Parathyroid adenoma (tissue), 2 donors: ENCODE measurements at regions not wholly inside any gene's neighbourhood (a gene's known extent, or its start where the extent isn't known, plus 50 kb on each side); places are given as distances from the start of the nearest gene placed in this dataset.
"Not testable (repeated sequence)": the region's sequence is repeated elsewhere in the genome, so short reads cannot be mapped to it uniquely, and the experiment has no call there.

Source experiments
- H2AFZ ChIP-seq: fragments of 300-600 bp; sonication (generic); one replicate; pipeline ENCODE4 v1.7.0; 2017; ENCODE audit warnings: antibody characterized with exemption, mild to moderate bottlenecking
- H3K27ac ChIP-seq: fragments of 300-600 bp; sonication (generic); one replicate; pipeline ENCODE4 v1.7.0; 2017
- H3K27me3 ChIP-seq: fragments of 300-600 bp; sonication (generic); one replicate; pipeline ENCODE4 v1.7.0; 2017; ENCODE audit warnings: low read length; ENCODE audit not compliant: control insufficient read depth, insufficient read depth
- H3K36me3 ChIP-seq: fragments of 300-600 bp; sonication (generic); one replicate; pipeline ENCODE4 v1.7.0; 2017; ENCODE audit warnings: low read length; ENCODE audit not compliant: control insufficient read depth, insufficient read depth
- H3K4me1 ChIP-seq: fragments of 300-600 bp; sonication (generic); one replicate; pipeline ENCODE4 v1.7.0; 2017; ENCODE audit warnings: control low read depth
- H3K4me2 ChIP-seq: fragments of 300-600 bp; sonication (generic); one replicate; pipeline ENCODE4 v1.7.0; 2017; ENCODE audit warnings: low read length
- H3K4me3 ChIP-seq: fragments of 300-600 bp; sonication (generic); one replicate; pipeline ENCODE4 v1.7.0; 2017; ENCODE audit warnings: low read depth, low read length
- H3K79me2 ChIP-seq: fragments of 300-600 bp; sonication (generic); one replicate; pipeline ENCODE4 v1.7.0; 2017; ENCODE audit warnings: control low read depth
- H3K9ac ChIP-seq: fragments of 300-600 bp; sonication (generic); one replicate; pipeline ENCODE4 v1.7.0; 2017; ENCODE audit warnings: mild to moderate bottlenecking
- H3K9me3 ChIP-seq: fragments of 300-600 bp; sonication (generic); one replicate; pipeline ENCODE4 v1.7.0; 2017; ENCODE audit warnings: low read length; ENCODE audit not compliant: control insufficient read depth
- donor health status: primary hyperparathyroidism.

DNA sequence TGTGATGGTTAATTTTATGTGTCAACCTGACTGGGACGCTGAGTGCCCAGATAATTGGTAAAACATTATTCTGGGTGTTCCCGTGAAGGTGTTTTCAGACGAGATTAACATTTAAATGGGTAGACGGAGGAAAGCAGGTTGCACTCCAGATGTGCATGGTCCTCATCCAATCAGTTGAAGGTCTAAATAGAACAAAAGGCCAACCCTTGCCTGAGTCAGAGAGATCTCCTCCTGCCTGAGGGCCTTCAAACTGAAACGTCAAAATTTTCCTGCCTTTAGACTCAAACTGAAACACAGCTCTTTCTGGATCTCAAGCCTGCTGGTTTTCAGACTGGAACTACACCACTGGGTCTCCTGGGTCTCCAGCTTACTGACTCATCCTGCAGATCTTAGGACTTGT, 73.5 kb downstream of the NPIPA8 start:
- not testable (repeated sequence) for H3K4me1 ChIP-seq, H3K4me3 ChIP-seq, H3K9me3 ChIP-seq

GRCh38 chr16:18261848-18262247, 74.7 kb downstream of the NPIPA8 start:
- not testable (repeated sequence) for H3K36me3 ChIP-seq, H3K79me2 ChIP-seq, H3K9me3 ChIP-seq, H3K4me2 ChIP-seq, H3K4me3 ChIP-seq, H3K4me1 ChIP-seq, H2AFZ ChIP-seq, H3K27ac ChIP-seq, H3K9ac ChIP-seq, H3K27me3 ChIP-seq

More for the DNA sequence above, 73.5 kb downstream of the NPIPA8 start:
- H3K27me3 ChIP-seq, H3K79me2 ChIP-seq, H3K9ac ChIP-seq, H3K36me3 ChIP-seq, H3K27ac ChIP-seq, H2AFZ ChIP-seq, H3K4me2 ChIP-seq: not testable (repeated sequence)

DNA sequence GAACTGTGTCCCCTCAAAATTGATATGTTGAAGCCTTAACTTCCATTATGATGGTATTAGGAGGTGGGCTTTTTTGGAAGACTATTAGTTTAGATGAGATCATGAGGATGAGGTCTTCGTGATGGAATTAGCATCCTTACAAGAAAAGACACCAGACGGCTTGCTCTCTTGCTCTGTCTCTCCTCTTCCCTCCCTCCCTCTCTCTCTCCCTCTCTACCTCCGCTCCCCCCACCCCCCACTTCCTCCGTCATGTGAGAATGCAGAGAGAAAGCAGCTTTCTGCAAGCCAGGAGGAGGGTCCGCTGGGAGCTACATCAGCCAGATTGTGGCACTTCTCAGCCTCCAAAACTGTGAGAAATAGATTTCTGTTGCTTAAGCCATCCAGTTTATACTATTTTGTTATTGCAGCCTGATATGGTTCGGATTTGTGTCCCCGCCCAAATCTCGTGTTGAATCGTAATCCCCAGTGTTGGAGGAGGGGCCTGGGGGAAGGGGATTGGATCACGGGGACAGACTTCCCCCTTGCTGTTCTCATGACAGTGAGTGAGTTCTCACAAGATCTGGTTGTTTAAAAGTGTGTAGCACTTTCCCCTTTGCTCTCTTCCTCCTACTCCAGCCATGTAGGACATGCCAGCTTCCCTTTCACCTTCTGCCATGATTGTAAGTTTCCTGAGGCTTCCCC, 76.9 kb downstream of the NPIPA8 start:
- H3K36me3 ChIP-seq, H3K27ac ChIP-seq, H3K9me3 ChIP-seq: not testable (repeated sequence)

DNA sequence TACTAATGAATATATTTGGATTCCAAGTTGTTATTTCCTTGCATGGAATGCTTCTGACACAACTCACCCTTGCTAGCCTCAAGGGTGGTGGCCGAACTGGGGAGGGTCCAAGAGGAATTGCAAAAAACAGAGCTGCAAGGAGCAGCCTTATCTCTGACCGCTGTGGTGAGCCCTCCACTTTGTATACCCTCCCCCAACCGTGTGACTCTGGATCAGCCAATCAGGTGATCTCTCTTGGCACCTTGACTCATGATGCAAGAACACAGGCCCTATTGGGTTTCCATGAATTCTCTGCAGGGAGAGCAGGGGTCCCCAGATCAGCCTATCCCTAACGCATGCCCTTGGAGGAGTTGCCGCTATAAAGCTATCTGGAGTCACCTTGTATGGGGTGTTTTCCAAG, 83.6 kb downstream of the NPIPA8 start:
- H3K4me1 ChIP-seq, H3K9me3 ChIP-seq, H3K4me3 ChIP-seq, H2AFZ ChIP-seq, H3K9ac ChIP-seq, H3K27me3 ChIP-seq, H3K36me3 ChIP-seq, H3K27ac ChIP-seq, H3K4me2 ChIP-seq, H3K79me2 ChIP-seq: not testable (repeated sequence)

More for the DNA sequence above, 76.9 kb downstream of the NPIPA8 start:
- H3K79me2 ChIP-seq, H3K4me1 ChIP-seq, H3K9ac ChIP-seq, H2AFZ ChIP-seq, H3K4me2 ChIP-seq, H3K27me3 ChIP-seq, H3K4me3 ChIP-seq: not testable (repeated sequence)

GRCh38 chr16:18230505-18230904, 106.0 kb downstream of the NPIPA8 start:
- H3K27me3 ChIP-seq, H2AFZ ChIP-seq, H3K4me3 ChIP-seq, H3K79me2 ChIP-seq, H3K9me3 ChIP-seq, H3K4me2 ChIP-seq, H3K36me3 ChIP-seq, H3K27ac ChIP-seq, H3K4me1 ChIP-seq, H3K9ac ChIP-seq: not testable (repeated sequence)

GRCh38 chr16:18222054-18223009, 114.2 kb downstream of the NPIPA8 start:
- H2AFZ ChIP-seq, H3K4me1 ChIP-seq, H3K79me2 ChIP-seq, H3K9me3 ChIP-seq, H3K9ac ChIP-seq, H3K36me3 ChIP-seq, H3K27ac ChIP-seq, H3K4me3 ChIP-seq, H3K27me3 ChIP-seq, H3K4me2 ChIP-seq: not testable (repeated sequence)

DNA sequence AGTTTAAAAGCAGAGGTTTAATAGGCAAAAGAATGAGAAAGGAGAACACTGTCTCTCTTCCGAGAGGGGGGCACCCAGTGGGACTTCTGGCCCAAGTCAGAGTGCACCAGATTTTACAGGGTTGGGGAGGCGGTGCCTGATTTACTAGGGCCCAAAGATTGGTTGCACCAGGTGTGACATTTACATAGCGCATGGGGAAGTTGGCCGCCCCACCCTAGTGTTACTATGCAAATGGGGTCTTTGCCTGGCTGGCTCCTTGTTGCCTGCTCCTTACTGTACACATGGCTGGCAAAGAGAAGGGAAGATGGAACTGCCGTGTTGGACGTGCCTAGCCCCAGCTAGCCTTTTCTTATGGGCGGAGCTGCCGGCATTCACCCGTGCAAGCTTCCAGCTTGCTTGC, 118.8 kb downstream of the NPIPA8 start:
- H3K9ac ChIP-seq, H3K4me2 ChIP-seq, H3K27me3 ChIP-seq, H3K36me3 ChIP-seq, H2AFZ ChIP-seq, H3K4me1 ChIP-seq, H3K9me3 ChIP-seq, H3K79me2 ChIP-seq, H3K4me3 ChIP-seq: not testable (repeated sequence)
- peak overlapping the region; percentile 56 for H3K27ac ChIP-seq

GRCh38 chr16:18216814-18217213, 119.7 kb downstream of the NPIPA8 start:
- not testable (repeated sequence) for H3K4me2 ChIP-seq, H3K9ac ChIP-seq, H3K4me3 ChIP-seq, H3K79me2 ChIP-seq, H3K9me3 ChIP-seq, H3K36me3 ChIP-seq, H3K27me3 ChIP-seq, H3K4me1 ChIP-seq
- peak overlapping the region; percentile 64 for H2AFZ ChIP-seq
- peak overlapping the region; percentile 56 for H3K27ac ChIP-seq

DNA sequence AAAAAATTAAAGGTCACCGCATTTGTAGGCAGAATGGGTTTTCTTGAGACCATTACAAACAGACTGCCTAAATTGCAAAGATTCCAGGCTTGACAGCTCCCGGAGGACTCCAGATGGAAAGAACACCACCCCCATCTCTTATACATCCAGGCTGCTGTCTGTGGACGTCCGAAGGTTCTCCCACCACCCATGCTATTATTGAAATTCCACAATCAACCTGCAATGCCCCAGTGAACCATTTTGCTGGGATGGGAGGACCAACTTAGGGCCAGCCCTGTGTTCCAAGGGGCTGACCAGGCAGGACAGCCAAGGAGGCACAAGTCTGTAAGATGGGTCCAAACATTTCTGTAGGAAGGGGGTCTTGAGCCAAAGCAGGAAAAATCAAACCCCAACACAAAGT, 122.7 kb downstream of the NPIPA8 start:
- H3K27me3 ChIP-seq, H3K79me2 ChIP-seq, H3K4me2 ChIP-seq, H3K9ac ChIP-seq, H3K27ac ChIP-seq, H3K4me1 ChIP-seq, H3K36me3 ChIP-seq, H3K9me3 ChIP-seq, H3K4me3 ChIP-seq, H2AFZ ChIP-seq: not testable (repeated sequence)

- not testable (repeated sequence) for H2AFZ ChIP-seq
These were observed 125.0 kb downstream of the NPIPA8 start for GRCh38 chr16:18211505-18211904.

DNA sequence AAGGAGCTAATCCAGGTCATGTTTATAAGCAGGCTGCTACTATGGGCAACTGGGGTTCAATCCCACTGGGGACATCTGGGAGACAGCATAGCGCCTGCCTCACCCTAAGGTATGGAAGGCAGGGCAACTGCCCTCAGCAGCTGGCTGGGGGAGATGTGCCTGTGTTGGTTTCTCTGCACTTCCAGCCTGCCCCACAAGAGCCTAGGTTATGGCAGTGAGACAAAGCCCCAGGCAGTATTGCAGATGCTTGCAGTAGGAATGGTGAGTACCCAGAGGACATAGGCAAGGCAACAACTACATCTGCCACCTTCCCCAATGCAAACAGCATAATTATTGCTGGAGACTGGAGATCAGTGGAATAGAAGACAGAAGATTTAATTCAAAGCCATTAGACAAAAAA, 131.8 kb downstream of the NPIPA8 start:
- not testable (repeated sequence) for H3K27ac ChIP-seq, H3K36me3 ChIP-seq, H3K4me1 ChIP-seq, H3K4me2 ChIP-seq, H3K27me3 ChIP-seq, H3K9ac ChIP-seq, H3K4me3 ChIP-seq, H3K79me2 ChIP-seq, H2AFZ ChIP-seq, H3K9me3 ChIP-seq

More at GRCh38 chr16:18211505-18211904, 125.0 kb downstream of the NPIPA8 start:
- H3K27me3 ChIP-seq, H3K4me1 ChIP-seq, H3K9ac ChIP-seq, H3K79me2 ChIP-seq, H3K36me3 ChIP-seq, H3K4me2 ChIP-seq, H3K27ac ChIP-seq, H3K9me3 ChIP-seq, H3K4me3 ChIP-seq: not testable (repeated sequence)
